ENCODE measurements at regions not wholly inside any gene's neighbourhood (a gene's known extent, or its start where the extent isn't known, plus 50 kb on each side); places are given as distances from the start of the nearest gene placed in this dataset.

DNA sequence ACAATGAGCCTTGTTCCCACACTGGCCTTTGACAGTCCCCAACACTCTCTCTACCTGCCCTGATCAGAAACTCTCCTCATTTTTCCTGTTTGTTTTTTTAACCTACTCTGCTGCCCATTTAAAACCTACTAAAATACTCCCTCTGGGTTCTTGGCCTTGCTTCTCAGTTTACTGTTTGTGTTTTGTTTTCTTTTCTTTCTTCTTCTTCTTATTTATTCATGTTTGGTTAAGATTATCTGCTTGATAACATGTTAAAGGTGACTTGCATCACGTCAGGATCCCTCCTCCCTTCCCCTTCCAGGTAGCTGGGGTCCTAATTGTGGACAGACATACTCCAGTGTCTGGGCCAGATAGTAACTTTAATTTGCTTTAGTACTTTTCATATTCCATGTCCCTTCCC, 95.0 kb upstream of the KCNA4 start:
- Histone ChIP-seq H3K79me2 (replicated peaks; ENCODE audit: insufficient read depth) (no peaks in the 10 kb centered on the region), H3K4me2 (no peak overlapping the region), H3K27me3 (ENCODE audit: insufficient read depth) (peaks cover 80% of the 10 kb centered on the region), H2AFZ (no peak overlapping the region), H3K9me2 (ENCODE audit: insufficient read depth) (no peaks in the 10 kb centered on the region), H4K20me1 (replicated peaks; ENCODE audit: insufficient read depth) (no peaks in the 10 kb centered on the region), H3K4me1 (ENCODE audit: insufficient read depth) (no peaks in the 10 kb centered on the region), H3K4me3 (no peak overlapping the region), H3F3A (replicated peaks; ENCODE audit: low read depth) (no peaks in the 10 kb centered on the region), H3K36me3 (ENCODE audit: insufficient read depth) (no peaks in the 10 kb centered on the region), H3K27ac (ENCODE audit: low read depth) (no peak overlapping the region)
- Mint-ChIP-seq H3K36me3 (ENCODE audit: low read depth) (no peaks in the 10 kb centered on the region), H3K27me3 (ENCODE audit: insufficient read depth, low read depth, poor library complexity) (peaks cover 37% of the 10 kb centered on the region), H3K4me3 (no peak overlapping the region), H3K9me3 (no peaks in the 10 kb centered on the region), H3K4me1 (no peaks in the 10 kb centered on the region; the same call in 2 of the 3 replicates), H3K27ac (no peak overlapping the region)
- no peak for ATAC-seq
- TF ChIP-seq, protein P1, sequence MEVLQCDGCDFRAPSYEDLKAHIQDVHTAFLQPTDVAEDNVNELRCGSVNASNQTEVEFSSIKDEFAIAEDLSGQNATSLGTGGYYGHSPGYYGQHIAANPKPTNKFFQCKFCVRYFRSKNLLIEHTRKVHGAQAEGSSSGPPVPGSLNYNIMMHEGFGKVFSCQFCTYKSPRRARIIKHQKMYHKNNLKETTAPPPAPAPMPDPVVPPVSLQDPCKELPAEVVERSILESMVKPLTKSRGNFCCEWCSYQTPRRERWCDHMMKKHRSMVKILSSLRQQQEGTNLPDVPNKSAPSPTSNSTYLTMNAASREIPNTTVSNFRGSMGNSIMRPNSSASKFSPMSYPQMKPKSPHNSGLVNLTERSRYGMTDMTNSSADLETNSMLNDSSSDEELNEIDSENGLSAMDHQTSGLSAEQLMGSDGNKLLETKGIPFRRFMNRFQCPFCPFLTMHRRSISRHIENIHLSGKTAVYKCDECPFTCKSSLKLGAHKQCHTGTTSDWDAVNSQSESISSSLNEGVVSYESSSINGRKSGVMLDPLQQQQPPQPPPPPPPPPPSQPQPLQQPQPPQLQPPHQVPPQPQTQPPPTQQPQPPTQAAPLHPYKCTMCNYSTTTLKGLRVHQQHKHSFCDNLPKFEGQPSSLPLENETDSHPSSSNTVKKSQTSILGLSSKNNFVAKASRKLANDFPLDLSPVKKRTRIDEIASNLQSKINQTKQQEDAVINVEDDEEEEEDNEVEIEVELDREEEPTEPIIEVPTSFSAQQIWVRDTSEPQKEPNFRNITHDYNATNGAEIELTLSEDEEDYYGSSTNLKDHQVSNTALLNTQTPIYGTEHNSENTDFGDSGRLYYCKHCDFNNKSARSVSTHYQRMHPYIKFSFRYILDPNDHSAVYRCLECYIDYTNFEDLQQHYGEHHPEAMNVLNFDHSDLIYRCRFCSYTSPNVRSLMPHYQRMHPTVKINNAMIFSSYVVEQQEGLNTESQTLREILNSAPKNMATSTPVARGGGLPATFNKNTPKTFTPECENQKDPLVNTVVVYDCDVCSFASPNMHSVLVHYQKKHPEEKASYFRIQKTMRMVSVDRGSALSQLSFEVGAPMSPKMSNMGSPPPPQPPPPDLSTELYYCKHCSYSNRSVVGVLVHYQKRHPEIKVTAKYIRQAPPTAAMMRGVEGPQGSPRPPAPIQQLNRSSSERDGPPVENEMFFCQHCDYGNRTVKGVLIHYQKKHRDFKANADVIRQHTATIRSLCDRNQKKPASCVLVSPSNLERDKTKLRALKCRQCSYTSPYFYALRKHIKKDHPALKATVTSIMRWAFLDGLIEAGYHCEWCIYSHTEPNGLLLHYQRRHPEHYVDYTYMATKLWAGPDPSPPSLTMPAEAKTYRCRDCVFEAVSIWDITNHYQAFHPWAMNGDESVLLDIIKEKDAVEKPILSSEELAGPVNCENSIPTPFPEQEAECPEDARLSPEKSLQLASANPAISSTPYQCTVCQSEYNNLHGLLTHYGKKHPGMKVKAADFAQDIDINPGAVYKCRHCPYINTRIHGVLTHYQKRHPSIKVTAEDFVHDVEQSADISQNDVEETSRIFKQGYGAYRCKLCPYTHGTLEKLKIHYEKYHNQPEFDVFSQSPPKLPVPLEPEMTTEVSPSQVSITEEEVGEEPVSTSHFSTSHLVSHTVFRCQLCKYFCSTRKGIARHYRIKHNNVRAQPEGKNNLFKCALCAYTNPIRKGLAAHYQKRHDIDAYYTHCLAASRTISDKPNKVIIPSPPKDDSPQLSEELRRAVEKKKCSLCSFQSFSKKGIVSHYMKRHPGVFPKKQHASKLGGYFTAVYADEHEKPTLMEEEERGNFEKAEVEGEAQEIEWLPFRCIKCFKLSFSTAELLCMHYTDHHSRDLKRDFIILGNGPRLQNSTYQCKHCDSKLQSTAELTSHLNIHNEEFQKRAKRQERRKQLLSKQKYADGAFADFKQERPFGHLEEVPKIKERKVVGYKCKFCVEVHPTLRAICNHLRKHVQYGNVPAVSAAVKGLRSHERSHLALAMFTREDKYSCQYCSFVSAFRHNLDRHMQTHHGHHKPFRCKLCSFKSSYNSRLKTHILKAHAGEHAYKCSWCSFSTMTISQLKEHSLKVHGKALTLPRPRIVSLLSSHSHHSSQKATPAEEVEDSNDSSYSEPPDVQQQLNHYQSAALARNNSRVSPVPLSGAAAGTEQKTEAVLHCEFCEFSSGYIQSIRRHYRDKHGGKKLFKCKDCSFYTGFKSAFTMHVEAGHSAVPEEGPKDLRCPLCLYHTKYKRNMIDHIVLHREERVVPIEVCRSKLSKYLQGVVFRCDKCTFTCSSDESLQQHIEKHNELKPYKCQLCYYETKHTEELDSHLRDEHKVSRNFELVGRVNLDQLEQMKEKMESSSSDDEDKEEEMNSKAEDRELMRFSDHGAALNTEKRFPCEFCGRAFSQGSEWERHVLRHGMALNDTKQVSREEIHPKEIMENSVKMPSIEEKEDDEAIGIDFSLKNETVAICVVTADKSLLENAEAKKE (CRISPR knock-in tag; IDR thresholded peaks at IDR 0.05), result no peak
- TF ChIP-seq EZH2 (IDR thresholded peaks at IDR 0.05; ENCODE audit: low read depth, unreplicated experiment) (no peak), ZNF114 (CRISPR knock-in tag; IDR thresholded peaks at IDR 0.05) (no peak), ZNF331 (CRISPR knock-in tag; IDR thresholded peaks at IDR 0.05; ENCODE audit: low read depth) (no peak), STAT1 (IDR thresholded peaks at IDR 0.05; ENCODE audit: unreplicated experiment) (no peak), EZH2phosphoT487 (IDR thresholded peaks at IDR 0.05; ENCODE audit: unreplicated experiment) (no peak)
- TF ChIP-seq, protein P2, sequence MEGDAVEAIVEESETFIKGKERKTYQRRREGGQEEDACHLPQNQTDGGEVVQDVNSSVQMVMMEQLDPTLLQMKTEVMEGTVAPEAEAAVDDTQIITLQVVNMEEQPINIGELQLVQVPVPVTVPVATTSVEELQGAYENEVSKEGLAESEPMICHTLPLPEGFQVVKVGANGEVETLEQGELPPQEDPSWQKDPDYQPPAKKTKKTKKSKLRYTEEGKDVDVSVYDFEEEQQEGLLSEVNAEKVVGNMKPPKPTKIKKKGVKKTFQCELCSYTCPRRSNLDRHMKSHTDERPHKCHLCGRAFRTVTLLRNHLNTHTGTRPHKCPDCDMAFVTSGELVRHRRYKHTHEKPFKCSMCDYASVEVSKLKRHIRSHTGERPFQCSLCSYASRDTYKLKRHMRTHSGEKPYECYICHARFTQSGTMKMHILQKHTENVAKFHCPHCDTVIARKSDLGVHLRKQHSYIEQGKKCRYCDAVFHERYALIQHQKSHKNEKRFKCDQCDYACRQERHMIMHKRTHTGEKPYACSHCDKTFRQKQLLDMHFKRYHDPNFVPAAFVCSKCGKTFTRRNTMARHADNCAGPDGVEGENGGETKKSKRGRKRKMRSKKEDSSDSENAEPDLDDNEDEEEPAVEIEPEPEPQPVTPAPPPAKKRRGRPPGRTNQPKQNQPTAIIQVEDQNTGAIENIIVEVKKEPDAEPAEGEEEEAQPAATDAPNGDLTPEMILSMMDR (conservative IDR thresholded peaks at IDR 0.05; ENCODE audit: low read depth in 2 of 2), result no peak
- TF ChIP-seq, protein P3, sequence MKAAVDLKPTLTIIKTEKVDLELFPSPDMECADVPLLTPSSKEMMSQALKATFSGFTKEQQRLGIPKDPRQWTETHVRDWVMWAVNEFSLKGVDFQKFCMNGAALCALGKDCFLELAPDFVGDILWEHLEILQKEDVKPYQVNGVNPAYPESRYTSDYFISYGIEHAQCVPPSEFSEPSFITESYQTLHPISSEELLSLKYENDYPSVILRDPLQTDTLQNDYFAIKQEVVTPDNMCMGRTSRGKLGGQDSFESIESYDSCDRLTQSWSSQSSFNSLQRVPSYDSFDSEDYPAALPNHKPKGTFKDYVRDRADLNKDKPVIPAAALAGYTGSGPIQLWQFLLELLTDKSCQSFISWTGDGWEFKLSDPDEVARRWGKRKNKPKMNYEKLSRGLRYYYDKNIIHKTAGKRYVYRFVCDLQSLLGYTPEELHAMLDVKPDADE (IDR thresholded peaks at IDR 0.05), result no peak
- TF ChIP-seq, protein P4, sequence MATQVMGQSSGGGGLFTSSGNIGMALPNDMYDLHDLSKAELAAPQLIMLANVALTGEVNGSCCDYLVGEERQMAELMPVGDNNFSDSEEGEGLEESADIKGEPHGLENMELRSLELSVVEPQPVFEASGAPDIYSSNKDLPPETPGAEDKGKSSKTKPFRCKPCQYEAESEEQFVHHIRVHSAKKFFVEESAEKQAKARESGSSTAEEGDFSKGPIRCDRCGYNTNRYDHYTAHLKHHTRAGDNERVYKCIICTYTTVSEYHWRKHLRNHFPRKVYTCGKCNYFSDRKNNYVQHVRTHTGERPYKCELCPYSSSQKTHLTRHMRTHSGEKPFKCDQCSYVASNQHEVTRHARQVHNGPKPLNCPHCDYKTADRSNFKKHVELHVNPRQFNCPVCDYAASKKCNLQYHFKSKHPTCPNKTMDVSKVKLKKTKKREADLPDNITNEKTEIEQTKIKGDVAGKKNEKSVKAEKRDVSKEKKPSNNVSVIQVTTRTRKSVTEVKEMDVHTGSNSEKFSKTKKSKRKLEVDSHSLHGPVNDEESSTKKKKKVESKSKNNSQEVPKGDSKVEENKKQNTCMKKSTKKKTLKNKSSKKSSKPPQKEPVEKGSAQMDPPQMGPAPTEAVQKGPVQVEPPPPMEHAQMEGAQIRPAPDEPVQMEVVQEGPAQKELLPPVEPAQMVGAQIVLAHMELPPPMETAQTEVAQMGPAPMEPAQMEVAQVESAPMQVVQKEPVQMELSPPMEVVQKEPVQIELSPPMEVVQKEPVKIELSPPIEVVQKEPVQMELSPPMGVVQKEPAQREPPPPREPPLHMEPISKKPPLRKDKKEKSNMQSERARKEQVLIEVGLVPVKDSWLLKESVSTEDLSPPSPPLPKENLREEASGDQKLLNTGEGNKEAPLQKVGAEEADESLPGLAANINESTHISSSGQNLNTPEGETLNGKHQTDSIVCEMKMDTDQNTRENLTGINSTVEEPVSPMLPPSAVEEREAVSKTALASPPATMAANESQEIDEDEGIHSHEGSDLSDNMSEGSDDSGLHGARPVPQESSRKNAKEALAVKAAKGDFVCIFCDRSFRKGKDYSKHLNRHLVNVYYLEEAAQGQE (IDR thresholded peaks at IDR 0.05; ENCODE audit: unreplicated experiment), result no peak
- no peak for DNase-seq (ENCODE audit: low spot score)

Data from GM23338 (cell line).